H1 (cell line): ENCODE measurements at regions not wholly inside any gene's neighbourhood (a gene's known extent, or its start where the extent isn't known, plus 50 kb on each side); places are given as distances from the start of the nearest gene placed in this dataset.

Experiments
- CTCF ChIA-PET: fragments of 300-600 bp; sonication (Branson Sonifier 250); formaldehyde crosslinking; loops from one replicate; lab custom pipeline; 2021; ENCODE audit not compliant: partially characterized antibody; lab: Charles Lee
- POLR2A ChIA-PET: fragments of 300-600 bp; sonication (Branson Sonifier 250); formaldehyde crosslinking; loops from one replicate; lab custom pipeline; 2021; ENCODE audit warnings: inconsistent platforms; ENCODE audit not compliant: partially characterized antibody; lab: Charles Lee
- DNase-seq, 2 experiments: peaks; one replicate each; pipeline versions ENCODE4 v3.0.0 to v3.0.0-alpha.2; 2010 to 2022; ENCODE audit warnings: low spot score in 2 of 2, low read depth in 1 of 2, mixed read lengths in 1 of 2
- FAIRE-seq: peaks from 2 replicates; lab custom pipeline; 2011; peaks lifted over from hg19 to GRCh38; lab: Jason Lieb, UNC
- H2AFZ ChIP-seq: 2 replicates; pipeline ENCODE4 v1.8.1; 2012; ENCODE audit warnings: low read length, inconsistent platforms
- H2AK5ac ChIP-seq: 2 replicates; pipeline ENCODE4 v1.6.1; 2013; ENCODE audit warnings: low read depth, low read length
- H2BK120ac ChIP-seq: replicated peaks from 2 replicates; pipeline ENCODE3; 2013; ENCODE audit warnings: low read depth, low read length, inconsistent platforms
- H2BK12ac ChIP-seq: 2 replicates; pipeline ENCODE4 v1.6.1; 2013; ENCODE audit warnings: low read depth, low read length
- H2BK15ac ChIP-seq: 2 replicates; pipeline ENCODE4 v1.6.1; 2013; ENCODE audit warnings: low read length
- H2BK20ac ChIP-seq: 2 replicates; pipeline ENCODE4 v1.6.1; 2013; ENCODE audit warnings: low read length
- H2BK5ac ChIP-seq: 2 replicates; pipeline ENCODE4 v1.6.1; 2013; ENCODE audit warnings: low read depth, low read length
- H3K14ac ChIP-seq: 2 replicates; pipeline ENCODE4 v1.6.1; 2013; ENCODE audit warnings: inconsistent platforms; ENCODE audit not compliant: insufficient read length
- H3K18ac ChIP-seq: 2 replicates; pipeline ENCODE4 v1.6.1; 2013; ENCODE audit warnings: low read length; ENCODE audit errors: extremely low read depth
- H3K23ac ChIP-seq: 2 replicates; pipeline ENCODE4 v1.6.1; 2013; ENCODE audit warnings: inconsistent platforms; ENCODE audit not compliant: insufficient read length
- H3K23me2 ChIP-seq: 2 replicates; pipeline ENCODE4 v1.6.1; 2013; ENCODE audit warnings: low read depth, low read length
- H3K27ac ChIP-seq: 2 replicates; pipeline ENCODE4 v1.6.1; 2011; ENCODE audit warnings: low read depth, low read length, inconsistent platforms
- H3K27me3 ChIP-seq, 4 experiments: replicated peaks in 1 of 4; 1 replicate in 1 of 4; 2 replicates in 3 of 4; pipeline versions ENCODE4 v1.6.1 to v1.8.1; 2011 to 2013; ENCODE audit warnings: low read length in 3 of 4, mild to moderate bottlenecking in 3 of 4, inconsistent platforms in 2 of 4, mixed read lengths in 2 of 4, moderate library complexity in 1 of 4; ENCODE audit not compliant: control insufficient read depth in 3 of 4, insufficient read depth in 3 of 4; ENCODE audit errors: extremely low read depth in 1 of 4
- H3K36me3 ChIP-seq, 4 experiments: 2 replicates each; pipeline versions ENCODE4 v1.6.1 to v1.8.1; 2011 to 2013; ENCODE audit warnings: mild to moderate bottlenecking in 4 of 4, low read length in 3 of 4, moderate library complexity in 2 of 4, control low read depth in 1 of 4, inconsistent platforms in 1 of 4; ENCODE audit not compliant: insufficient read depth in 4 of 4, control insufficient read depth in 2 of 4
- H3K4ac ChIP-seq: replicated peaks from 2 replicates; pipeline ENCODE3; 2013; ENCODE audit warnings: low read length, low read depth, mixed read lengths, inconsistent platforms; ENCODE audit not compliant: insufficient read length
- H3K4me1 ChIP-seq, 4 experiments: replicated peaks in 1 of 4; 1 replicate in 1 of 4; 2 replicates in 3 of 4; pipeline versions ENCODE4 v1.6.1 to v1.8.1; 2011 to 2013; ENCODE audit warnings: low read length in 3 of 4, inconsistent platforms in 2 of 4, mixed read lengths in 1 of 4; ENCODE audit not compliant: insufficient read depth in 4 of 4, control insufficient read depth in 3 of 4
- H3K4me2 ChIP-seq, 2 experiments: 2 replicates each; pipeline versions ENCODE4 v1.6.1 to v1.8.1; 2011 to 2013; ENCODE audit warnings: low read depth in 2 of 2, low read length in 2 of 2, control low read depth in 1 of 2, inconsistent platforms in 1 of 2, mild to moderate bottlenecking in 1 of 2; ENCODE audit not compliant: insufficient read depth in 1 of 2
- H3K4me3 ChIP-seq, 4 experiments: fragments of 200-600, 300-600 bp in 1 of 4; sonication (generic), shearing (Covaris generic), sonication (Bioruptor Twin) in 1 of 4; 2 replicates each; pipeline versions ENCODE4 v1.5.1 to v1.8.1; 2011 to 2016; ENCODE audit warnings: low read length in 4 of 4, low read depth in 3 of 4, control low read depth in 2 of 4, inconsistent platforms in 2 of 4, mild to moderate bottlenecking in 2 of 4, mixed read lengths in 1 of 4, moderate library complexity in 1 of 4; ENCODE audit not compliant: insufficient read depth in 2 of 4; ENCODE audit errors: extremely low read depth in 1 of 4
- H3K56ac ChIP-seq: replicated peaks from 2 replicates; pipeline ENCODE3; 2013; ENCODE audit warnings: low read depth, mild to moderate bottlenecking, mixed read lengths, low read length, inconsistent platforms; ENCODE audit not compliant: insufficient read length
- H3K79me1 ChIP-seq: 2 replicates; pipeline ENCODE4 v1.6.1; 2013; ENCODE audit warnings: low read depth, low read length, control low read depth
- H3K79me2 ChIP-seq, 2 experiments: 2 replicates each; pipeline versions ENCODE4 v1.6.1 to v1.8.1; 2012 to 2013; ENCODE audit warnings: low read length in 2 of 2, mild to moderate bottlenecking in 2 of 2, inconsistent platforms in 1 of 2; ENCODE audit not compliant: insufficient read depth in 2 of 2, control insufficient read depth in 1 of 2
- H3K9ac ChIP-seq, 4 experiments: replicated peaks in 1 of 4; 1 replicate in 1 of 4; 2 replicates in 3 of 4; pipeline versions ENCODE4 v1.6.1 to v1.8.1; 2011 to 2013; ENCODE audit warnings: low read depth in 3 of 4, low read length in 3 of 4, control low read depth in 2 of 4, mild to moderate bottlenecking in 2 of 4, moderate library complexity in 2 of 4, inconsistent platforms in 1 of 4; ENCODE audit errors: extremely low read depth in 1 of 4
- H3K9me3 ChIP-seq, 2 experiments: 2 replicates each; pipeline versions ENCODE4 v1.6.1 to v1.8.1; 2012 to 2013; ENCODE audit warnings: mild to moderate bottlenecking in 2 of 2, moderate library complexity in 2 of 2, control low read depth in 1 of 2, inconsistent platforms in 1 of 2, low read depth in 1 of 2, low read length in 1 of 2, mixed read lengths in 1 of 2; ENCODE audit not compliant: insufficient read depth in 2 of 2
- H4K20me1 ChIP-seq, 2 experiments: replicated peaks in 1 of 2; 2 replicates each; pipeline versions ENCODE3 to v1.8.1; 2011 to 2013; ENCODE audit warnings: inconsistent platforms in 2 of 2, low read length in 2 of 2, mild to moderate bottlenecking in 1 of 2; ENCODE audit not compliant: insufficient read depth in 2 of 2, control insufficient read depth in 1 of 2
- H4K5ac ChIP-seq: 2 replicates; pipeline ENCODE4 v1.6.1; 2013; ENCODE audit warnings: low read length, low read depth, mixed read lengths, inconsistent platforms; ENCODE audit not compliant: insufficient read length
- H4K8ac ChIP-seq: 2 replicates; pipeline ENCODE4 v1.8.0; 2013; ENCODE audit warnings: mild to moderate bottlenecking, moderate library complexity, low read length, inconsistent platforms; ENCODE audit not compliant: insufficient read depth; ENCODE audit errors: extremely low read depth
- H4K91ac ChIP-seq: replicated peaks from 2 replicates; pipeline ENCODE3; 2013; ENCODE audit warnings: low read length, mixed read lengths, inconsistent platforms; ENCODE audit not compliant: insufficient read length
- BACH1 ChIP-seq: IDR thresholded peaks from 2 replicates; pipeline ENCODE4 v1.6.1; 2012; ENCODE audit warnings: low read length, improper control_type of control experiment
- CHD1 ChIP-seq: IDR thresholded peaks from 2 replicates; pipeline ENCODE4 v1.6.1; 2012; ENCODE audit warnings: low read depth, low read length, improper control_type of control experiment
- CHD2 ChIP-seq: IDR thresholded peaks from 2 replicates; pipeline ENCODE4 v1.6.1; 2012; ENCODE audit warnings: low read length, improper control_type of control experiment
- EGR1 ChIP-seq: IDR thresholded peaks from 2 replicates; pipeline ENCODE4 v1.6.1; 2011; ENCODE audit warnings: low read depth, low read length, borderline replicate concordance
- KDM1A ChIP-seq: fragments of 200-600, 300-600 bp; sonication (generic); IDR thresholded peaks from 2 replicates; pipeline ENCODE4 v1.7.1; 2016; ENCODE audit warnings: mild to moderate bottlenecking, low read length, borderline replicate concordance
- NANOG ChIP-seq: IDR thresholded peaks from 2 replicates; pipeline ENCODE4 v1.6.1; 2011; ENCODE audit warnings: low read length, low read depth, mild to moderate bottlenecking, inconsistent platforms; ENCODE audit not compliant: insufficient read depth, poor library complexity, severe bottlenecking
- RNF2 ChIP-seq: fragments of 200-900, 300-1000 bp; sonication (generic); IDR thresholded peaks from 2 replicates; pipeline ENCODE4 v1.7.1; 2016; ENCODE audit warnings: borderline replicate concordance, low read depth, mild to moderate bottlenecking, antibody characterized with exemption, low read length; ENCODE audit not compliant: poor library complexity, severe bottlenecking; ENCODE audit errors: missing control alignments
- SP1 ChIP-seq: IDR thresholded peaks from 2 replicates; pipeline ENCODE4 v1.6.1; 2011; ENCODE audit warnings: low read depth, low read length
- TEAD4 ChIP-seq: IDR thresholded peaks from 2 replicates; pipeline ENCODE4 v1.6.1; 2012; ENCODE audit warnings: low read depth, low read length, inconsistent platforms, mixed read lengths
- WGBS, 2 experiments: shearing (Covaris generic) in 1 of 2; methylation state at CpG; one replicate each; pipeline versions ENCODE4 v1.1.6 to v1.1.7; 2013 to 2015; ENCODE audit warnings: low lambda C conversion rate in 2 of 2, mixed read lengths in 2 of 2, inconsistent platforms in 1 of 2, low coverage in 1 of 2, missing lambda C conversion rate in 1 of 2; ENCODE audit not compliant: insufficient replicate concordance in 2 of 2, insufficient coverage in 1 of 2, insufficient read length in 1 of 2; ENCODE audit errors: extremely low coverage in 1 of 2, missing lambda C conversion rate in 1 of 2; 5-methylcytosine and 5-hydroxymethylcytosine counted together

GRCh38 chr1:163834778-163835177 is 513.0 kb downstream of the NUF2 start:
- no peaks in the 10 kb centered on the region for H4K20me1 ChIP-seq
- H3K9me3 ChIP-seq, result no peaks in the 10 kb centered on the region
- H3K4me3 ChIP-seq, result no peak overlapping the region
- no peak overlapping the region for H3K14ac ChIP-seq
- no peaks in the 10 kb centered on the region for H3K79me1 ChIP-seq
- no peak overlapping the region for H2BK15ac ChIP-seq
- H3K79me2 ChIP-seq, result no peaks in the 10 kb centered on the region
- no peak overlapping the region for H3K23ac ChIP-seq
- no peak overlapping the region for H3K56ac ChIP-seq
- no peak overlapping the region for H3K18ac ChIP-seq
- H2BK12ac ChIP-seq, result no peak overlapping the region
- H3K9ac ChIP-seq, result no peak overlapping the region
- POLR2A ChIA-PET, result no interaction called here
- H3K27me3 ChIP-seq, result no peaks in the 10 kb centered on the region
- no peak overlapping the region for H2BK20ac ChIP-seq
- 83% methylated on average over 2 of the region's 2 CpGs; no CpG with 5 or more reads in 1 of the 2 experiments for WGBS, 2 experiments
- no peaks in the 10 kb centered on the region for H3K23me2 ChIP-seq
- H2BK5ac ChIP-seq, result no peak overlapping the region
- H2AK5ac ChIP-seq, result no peak overlapping the region
- no peak overlapping the region for H4K8ac ChIP-seq
- H3K27ac ChIP-seq, result no peak overlapping the region
- H4K5ac ChIP-seq, result no peak overlapping the region
- H3K4me2 ChIP-seq, result no peak overlapping the region
- H3K4me1 ChIP-seq, result no peaks in the 10 kb centered on the region; a peak in 1 of 7 replicates
- H3K36me3 ChIP-seq, result no peaks in the 10 kb centered on the region
- no peak overlapping the region for H2BK120ac ChIP-seq
- DNase-seq (no peak), FAIRE-seq (no peak)
- CTCF ChIA-PET, result no interaction called here
- no peak overlapping the region for H2AFZ ChIP-seq
- no peak overlapping the region for H4K91ac ChIP-seq
- H3K4ac ChIP-seq, result no peak overlapping the region
- TF ChIP-seq TEAD4 (no peak), CHD2 (no peak), KDM1A (no peak), RNF2 (no peak), SP1 (no peak), BACH1 (no peak), EGR1 (no peak), CHD1 (no peak), NANOG (no peak)
